Endothelial cell of umbilical vein (primary cell): ENCODE measurements at regions not wholly inside any gene's neighbourhood (a gene's known extent, or its start where the extent isn't known, plus 50 kb on each side); places are given as distances from the start of the nearest gene placed in this dataset.
"Not testable (repeated sequence)": the region's sequence is repeated elsewhere in the genome, so short reads cannot be mapped to it uniquely, and the experiment has no call there.

ENCODE experiments used
- CTCF ChIP-seq, 2 donors: IDR thresholded peaks; 1 replicate in 1 of 2; 2 replicates in 1 of 2; pipeline ENCODE4 v1.5.1; 2011; ENCODE audit warnings: low read length in 2 of 2, mild to moderate bottlenecking in 2 of 2, moderate library complexity in 2 of 2, control low read depth in 1 of 2, inconsistent platforms in 1 of 2, low read depth in 1 of 2; ENCODE audit not compliant: insufficient read depth in 1 of 2; ENCODE audit errors: extremely low read depth in 1 of 2
- EZH2 ChIP-seq: IDR thresholded peaks from 2 replicates; pipeline ENCODE4 v1.6.1; 2012; ENCODE audit warnings: borderline replicate concordance, low read depth, mild to moderate bottlenecking, moderate library complexity, low read length, inconsistent platforms; ENCODE audit not compliant: severe bottlenecking
- JUN ChIP-seq: IDR thresholded peaks from 2 replicates; pipeline ENCODE4 v1.6.1; 2011; ENCODE audit warnings: borderline replicate concordance, low read depth; ENCODE audit not compliant: insufficient read length, insufficient read depth
- POLR2A ChIP-seq: IDR thresholded peaks from 2 replicates; pipeline ENCODE4 v1.6.1; 2012; ENCODE audit warnings: low read depth, mild to moderate bottlenecking, control low read depth, low read length
- POLR2AphosphoS5 ChIP-seq: IDR thresholded peaks from 2 replicates; pipeline ENCODE4 v1.6.1; 2012; ENCODE audit warnings: low read depth, mild to moderate bottlenecking, control low read depth, low read length, moderate library complexity; ENCODE audit not compliant: insufficient read depth

- TF ChIP-seq CTCF (IDR thresholded peaks at IDR 0.05; ENCODE audit: extremely low read depth in 1 of 2, insufficient read depth in 1 of 2, low read depth in 1 of 2, low read length in 2 of 2); POLR2AphosphoS5; EZH2; POLR2A; JUN: not testable (repeated sequence)
These were observed 119.3 kb upstream of the ZNF658 start for GRCh38 chr9:66781240-66781639.
